T-helper 1 cell treated with Interleukin-12 subunit alpha and Interleukin-12 subunit beta and Interleukin-4 antibody, amounts not matched to agents 30 μg/mL and 1 μg/mL, for 36 hours (primary cell): ENCODE measurements at regions not wholly inside any gene's neighbourhood (a gene's known extent, or its start where the extent isn't known, plus 50 kb on each side); places are given as distances from the start of the nearest gene placed in this dataset.

Source experiments
- H3K27ac Mint-ChIP-seq: one replicate; pipeline ENCODE4 v1.8.0; 2021; ENCODE audit warnings: mild to moderate bottlenecking, mixed read lengths
- H3K27me3 Mint-ChIP-seq: one replicate; pipeline ENCODE4 v1.8.0; 2021; ENCODE audit warnings: low read depth, mixed read lengths
- H3K36me3 Mint-ChIP-seq: one replicate; pipeline ENCODE4 v1.8.0; 2021; ENCODE audit warnings: low read depth, mixed read lengths
- H3K4me1 Mint-ChIP-seq: one replicate; pipeline ENCODE4 v1.8.0; 2021; ENCODE audit warnings: low read depth, mixed read lengths
- H3K4me3 Mint-ChIP-seq: one replicate; pipeline ENCODE4 v1.8.0; 2021; ENCODE audit warnings: mild to moderate bottlenecking, moderate library complexity, mixed read lengths
- H3K9me3 Mint-ChIP-seq: one replicate; pipeline ENCODE4 v1.8.0; 2021; ENCODE audit warnings: mixed read lengths

DNA sequence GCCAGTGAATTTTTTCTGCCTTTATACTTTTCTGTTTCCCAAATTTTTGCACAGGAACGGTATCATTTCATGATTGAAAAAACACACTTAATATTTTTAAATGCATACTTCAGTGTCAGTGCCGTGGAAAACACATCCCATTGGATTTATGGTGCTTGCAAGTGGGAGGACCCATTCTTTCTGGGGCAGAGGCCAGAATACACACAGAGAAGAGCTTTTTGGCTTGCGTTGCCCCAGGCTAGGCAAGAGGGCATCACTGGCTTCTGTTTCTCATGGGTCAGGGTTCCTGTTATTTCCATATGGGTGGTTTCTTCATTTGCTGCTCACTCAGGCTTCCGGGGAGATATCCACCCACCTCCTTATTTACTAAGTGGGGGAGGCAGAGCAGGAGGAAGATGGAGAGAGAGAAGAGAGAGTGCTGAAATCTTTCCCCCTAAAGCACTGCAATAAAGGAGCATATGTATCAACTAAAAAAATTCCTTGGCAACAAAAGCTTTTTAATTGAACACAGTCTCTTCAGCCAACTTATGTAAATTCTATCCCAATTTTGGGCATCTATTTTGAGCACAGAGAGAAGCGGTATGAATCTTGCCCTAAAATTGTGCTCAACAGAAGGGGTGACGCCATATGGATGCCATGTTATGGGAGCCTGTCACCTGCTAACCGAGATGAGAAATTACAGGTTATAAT is 66.0 kb upstream of the KIRREL3 start:
- H3K27me3 Mint-ChIP-seq, result no peaks in the 10 kb centered on the region
- H3K27ac Mint-ChIP-seq, result no peak overlapping the region
- no peak overlapping the region for H3K4me3 Mint-ChIP-seq
- H3K4me1 Mint-ChIP-seq, result no peaks in the 10 kb centered on the region
- no peaks in the 10 kb centered on the region for H3K9me3 Mint-ChIP-seq
- H3K36me3 Mint-ChIP-seq, result no peaks in the 10 kb centered on the region

DNA sequence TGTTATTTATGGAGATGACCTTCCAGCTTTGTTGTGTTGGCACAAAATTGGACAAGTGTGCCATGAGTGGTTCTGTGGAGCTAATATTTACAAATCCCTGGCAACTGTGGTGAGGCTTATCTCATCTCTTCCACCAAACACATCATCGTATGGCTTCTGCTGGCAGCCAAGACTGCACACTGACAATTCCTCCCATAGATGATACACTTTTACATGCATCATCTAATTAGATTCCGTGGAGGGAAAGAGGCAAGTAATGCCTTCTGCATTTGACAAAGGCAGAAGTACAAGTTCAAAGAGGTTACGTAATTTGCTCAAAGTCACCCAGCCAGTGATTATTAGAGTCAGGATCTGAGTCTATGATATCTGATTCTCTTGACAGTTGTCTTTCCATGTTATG is 62.7 kb upstream of the KIRREL3 start:
- no peaks in the 10 kb centered on the region for H3K9me3 Mint-ChIP-seq
- no peaks in the 10 kb centered on the region for H3K36me3 Mint-ChIP-seq
- H3K4me1 Mint-ChIP-seq, result no peaks in the 10 kb centered on the region
- H3K4me3 Mint-ChIP-seq, result no peak overlapping the region
- H3K27ac Mint-ChIP-seq, result no peak overlapping the region
- H3K27me3 Mint-ChIP-seq, result no peaks in the 10 kb centered on the region

DNA sequence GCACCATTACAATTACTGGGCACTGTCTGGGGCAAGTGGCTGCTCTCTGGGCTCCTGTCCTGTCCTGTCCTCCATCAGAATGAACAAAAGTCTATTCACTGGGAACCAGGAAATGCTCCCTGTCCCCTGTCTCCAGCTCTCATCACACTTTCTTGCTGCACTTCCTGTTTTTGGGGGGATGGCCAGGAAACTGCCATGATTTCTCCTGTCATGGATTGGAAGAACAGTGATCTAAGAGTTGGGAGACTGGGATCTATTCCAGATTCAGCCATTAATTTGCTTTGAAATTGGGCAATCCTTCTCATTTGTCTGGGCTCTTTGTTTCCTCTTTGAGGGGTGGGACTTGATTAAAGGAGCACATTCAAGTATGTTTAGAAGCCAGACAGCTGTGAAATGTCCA is 61.4 kb upstream of the KIRREL3 start:
- Mint-ChIP-seq H3K36me3 (no peaks in the 10 kb centered on the region), H3K9me3 (no peaks in the 10 kb centered on the region), H3K4me3 (no peak overlapping the region), H3K27ac (no peak overlapping the region), H3K27me3 (no peaks in the 10 kb centered on the region), H3K4me1 (no peaks in the 10 kb centered on the region)

DNA sequence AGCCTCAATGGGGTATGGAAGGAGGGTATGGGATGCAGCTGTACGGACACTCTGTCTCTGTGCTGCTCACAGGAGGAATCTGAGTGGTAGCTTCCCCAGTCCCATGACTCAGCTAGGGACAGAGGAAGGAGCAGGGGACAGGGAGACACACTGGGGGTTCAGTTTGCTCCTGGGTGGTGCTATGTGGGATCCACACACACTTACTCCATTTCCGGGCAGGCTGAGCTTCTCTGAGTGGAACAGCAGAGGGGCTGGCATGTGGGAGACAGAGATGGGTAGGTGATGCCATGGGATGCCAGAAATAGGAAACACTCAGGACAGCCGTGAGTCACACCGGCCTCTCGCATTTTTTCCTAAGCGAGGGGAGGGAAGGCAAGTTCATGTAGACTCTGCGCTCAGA is 59.2 kb upstream of the KIRREL3 start:
- no peak overlapping the region for H3K27ac Mint-ChIP-seq
- H3K27me3 Mint-ChIP-seq, result no peaks in the 10 kb centered on the region
- H3K4me1 Mint-ChIP-seq, result no peaks in the 10 kb centered on the region
- H3K36me3 Mint-ChIP-seq, result no peaks in the 10 kb centered on the region
- no peaks in the 10 kb centered on the region for H3K9me3 Mint-ChIP-seq
- no peak overlapping the region for H3K4me3 Mint-ChIP-seq

DNA sequence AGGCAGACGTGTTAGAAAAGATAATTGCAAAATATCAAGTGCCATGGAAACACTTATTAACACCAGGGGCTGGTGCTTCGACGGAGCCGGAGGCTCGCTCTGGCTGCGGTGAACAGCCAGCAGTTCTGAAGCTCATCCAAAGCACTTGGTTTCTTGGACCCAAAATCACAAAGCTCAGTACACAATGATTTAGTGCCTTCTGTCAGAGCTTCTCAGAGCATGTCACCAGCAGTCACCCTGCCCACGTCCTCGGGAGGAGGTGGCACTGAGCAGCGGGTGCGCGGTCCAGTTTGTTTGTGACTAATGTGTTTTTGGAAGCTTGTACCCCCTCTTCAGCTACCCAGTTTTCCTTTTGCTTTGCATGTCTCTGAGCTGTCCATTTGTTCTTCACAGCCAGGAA is 58.7 kb upstream of the KIRREL3 start:
- no peak overlapping the region for H3K27ac Mint-ChIP-seq
- no peaks in the 10 kb centered on the region for H3K4me1 Mint-ChIP-seq
- H3K4me3 Mint-ChIP-seq, result no peak overlapping the region
- H3K36me3 Mint-ChIP-seq, result no peaks in the 10 kb centered on the region
- no peaks in the 10 kb centered on the region for H3K27me3 Mint-ChIP-seq
- no peaks in the 10 kb centered on the region for H3K9me3 Mint-ChIP-seq

DNA sequence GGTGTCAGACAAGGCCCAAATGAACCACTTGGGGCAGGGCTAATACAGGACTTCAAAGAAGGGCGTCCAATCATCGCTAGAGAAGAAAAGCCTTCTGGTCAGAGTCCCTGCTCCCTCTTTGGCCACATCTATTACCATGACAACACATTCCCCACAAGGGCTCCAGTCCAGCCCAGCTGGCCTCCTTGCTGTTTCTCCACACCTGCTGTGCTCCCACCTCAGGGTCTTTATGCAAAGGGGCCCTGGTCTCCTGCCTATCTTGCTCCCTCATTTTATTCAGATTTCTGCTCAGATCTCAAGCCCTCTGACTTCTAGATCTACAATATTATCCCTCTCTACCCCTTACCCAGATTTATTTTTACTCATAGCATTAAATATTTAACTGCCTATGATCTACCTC is 58.0 kb upstream of the KIRREL3 start:
- Mint-ChIP-seq H3K9me3 (no peaks in the 10 kb centered on the region), H3K4me3 (no peak overlapping the region), H3K27me3 (no peaks in the 10 kb centered on the region), H3K4me1 (no peaks in the 10 kb centered on the region), H3K27ac (no peak overlapping the region), H3K36me3 (no peaks in the 10 kb centered on the region)

DNA sequence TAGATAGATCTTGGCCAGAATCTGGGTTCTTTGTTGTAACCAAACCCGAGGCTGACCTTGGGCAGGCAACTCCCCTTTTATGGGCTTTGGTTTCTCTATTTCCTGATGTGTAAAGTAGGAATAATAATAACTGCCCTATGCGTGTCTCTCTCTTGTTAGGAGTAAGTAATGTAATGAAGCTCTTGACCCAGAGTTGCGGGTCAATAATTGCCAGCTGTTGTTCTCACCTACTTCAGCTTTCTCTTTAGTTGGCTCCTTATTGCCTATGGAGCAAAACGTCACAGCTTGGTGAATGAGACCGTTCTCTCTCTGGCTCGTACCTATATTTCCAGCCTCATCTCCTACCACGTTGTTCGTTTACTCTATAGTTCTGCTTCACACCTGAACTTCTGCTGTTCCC is 56.6 kb upstream of the KIRREL3 start:
- Mint-ChIP-seq H3K27ac (no peak overlapping the region), H3K36me3 (no peaks in the 10 kb centered on the region), H3K9me3 (no peaks in the 10 kb centered on the region), H3K4me1 (no peaks in the 10 kb centered on the region), H3K27me3 (no peaks in the 10 kb centered on the region), H3K4me3 (no peak overlapping the region)

DNA sequence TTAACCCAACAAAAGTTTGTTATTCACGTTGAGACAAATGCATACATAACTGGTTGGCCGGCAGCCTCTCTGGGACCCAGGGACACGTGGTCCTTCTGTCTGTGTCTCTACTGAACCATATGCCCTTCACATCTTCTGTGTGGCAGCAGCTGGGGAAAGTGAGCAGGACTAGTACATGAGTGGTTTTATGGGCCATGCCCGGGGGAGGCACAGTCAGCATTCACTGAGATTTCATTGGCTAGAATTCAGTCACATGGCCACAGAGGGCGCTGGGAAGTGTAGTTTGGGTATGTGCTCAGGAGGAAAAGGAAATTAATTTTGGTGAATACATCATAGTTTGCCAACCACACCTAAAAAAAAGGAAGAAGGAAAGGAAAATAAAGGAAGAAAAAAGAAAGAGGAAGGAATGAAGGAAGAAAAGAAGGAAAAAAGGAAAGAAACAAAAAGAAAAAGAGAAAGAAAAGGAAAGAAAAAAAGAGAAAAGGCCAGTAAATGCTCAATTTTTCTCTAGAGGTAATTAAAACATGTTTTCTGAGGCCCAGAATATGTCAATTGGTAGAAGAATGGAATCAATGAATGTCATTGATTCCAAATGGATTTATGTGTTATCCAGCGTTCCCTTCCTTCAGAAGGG is 55.9 kb upstream of the KIRREL3 start:
- Mint-ChIP-seq H3K9me3 (no peaks in the 10 kb centered on the region), H3K27me3 (no peaks in the 10 kb centered on the region), H3K27ac (no peak overlapping the region), H3K4me1 (no peaks in the 10 kb centered on the region), H3K36me3 (no peaks in the 10 kb centered on the region), H3K4me3 (no peak overlapping the region)

DNA sequence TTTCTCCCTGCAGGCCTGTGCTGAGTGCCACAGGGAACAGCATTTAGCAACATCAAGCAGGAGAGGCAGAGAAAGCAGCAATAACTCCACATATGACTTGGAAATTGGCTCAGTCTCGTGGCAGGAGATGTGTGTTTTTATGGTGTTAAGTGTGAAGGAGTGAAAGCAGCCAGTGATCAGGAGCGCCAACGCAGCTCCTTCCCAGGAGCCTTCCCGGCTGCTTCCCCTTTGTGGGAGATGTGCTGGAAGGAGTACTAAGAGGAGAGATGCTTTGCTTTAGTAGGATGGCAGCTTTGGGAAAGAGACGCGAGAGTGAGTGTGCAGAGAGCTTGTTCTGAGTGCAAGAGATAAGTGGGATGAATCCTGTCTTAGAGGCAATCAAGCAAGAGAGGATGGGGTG is 54.7 kb upstream of the KIRREL3 start:
- Mint-ChIP-seq H3K27ac (no peak overlapping the region), H3K27me3 (no peaks in the 10 kb centered on the region)

DNA sequence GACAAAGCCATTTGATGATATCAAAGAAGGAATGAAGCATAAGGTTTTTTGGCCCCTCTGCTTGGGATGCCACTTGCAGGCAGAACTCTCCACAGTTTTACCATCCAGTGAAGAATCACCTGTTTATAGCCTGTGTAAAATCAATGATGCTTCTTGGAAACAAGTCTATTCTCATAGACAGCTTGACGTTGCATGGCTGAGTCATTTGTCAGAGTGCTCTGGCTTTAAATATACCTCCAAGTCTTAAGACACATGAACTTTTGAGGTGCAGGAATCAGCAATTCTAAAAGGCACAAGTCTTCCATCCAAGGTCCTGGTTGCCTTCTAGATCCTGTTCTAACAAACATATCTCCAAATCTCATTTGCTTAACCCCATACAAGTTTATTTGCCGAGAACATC is 53.6 kb upstream of the KIRREL3 start:
- Mint-ChIP-seq H3K36me3 (no peaks in the 10 kb centered on the region), H3K4me3 (no peak overlapping the region), H3K27ac (no peak overlapping the region), H3K9me3 (no peaks in the 10 kb centered on the region), H3K27me3 (no peaks in the 10 kb centered on the region), H3K4me1 (no peaks in the 10 kb centered on the region)

More for the DNA sequence above, 54.7 kb upstream of the KIRREL3 start:
- no peaks in the 10 kb centered on the region for H3K9me3 Mint-ChIP-seq
- H3K36me3 Mint-ChIP-seq, result no peaks in the 10 kb centered on the region
- no peaks in the 10 kb centered on the region for H3K4me1 Mint-ChIP-seq
- H3K4me3 Mint-ChIP-seq, result no peak overlapping the region

DNA sequence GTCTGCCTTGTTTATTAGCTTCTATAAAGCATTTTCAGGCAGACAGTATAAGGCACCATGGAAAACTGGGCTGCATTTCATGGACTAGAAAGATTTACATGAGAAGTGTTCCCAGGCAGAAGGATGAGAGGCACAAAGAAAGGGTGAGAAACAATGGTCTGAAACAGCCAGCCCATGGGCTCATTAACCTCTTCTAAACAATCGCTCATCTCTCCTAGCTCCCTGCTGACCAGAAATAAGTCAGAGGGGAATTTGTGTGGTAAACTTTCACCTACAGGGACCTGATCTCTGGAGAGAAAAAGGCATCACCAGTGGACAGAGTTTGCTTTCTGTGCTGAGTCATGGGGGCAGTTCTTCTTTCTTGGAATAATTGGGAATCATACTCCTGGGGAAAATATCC is 51.8 kb upstream of the KIRREL3 start:
- H3K4me1 Mint-ChIP-seq, result no peaks in the 10 kb centered on the region
- H3K4me3 Mint-ChIP-seq, result no peak overlapping the region
- H3K27ac Mint-ChIP-seq, result no peak overlapping the region
- no peaks in the 10 kb centered on the region for H3K9me3 Mint-ChIP-seq
- H3K36me3 Mint-ChIP-seq, result no peaks in the 10 kb centered on the region
- peaks cover under 1% of the 10 kb centered on the region for H3K27me3 Mint-ChIP-seq
